ENCODE measurements at regions not wholly inside any gene's neighbourhood (a gene's known extent, or its start where the extent isn't known, plus 50 kb on each side); places are given as distances from the start of the nearest gene placed in this dataset.

DNA sequence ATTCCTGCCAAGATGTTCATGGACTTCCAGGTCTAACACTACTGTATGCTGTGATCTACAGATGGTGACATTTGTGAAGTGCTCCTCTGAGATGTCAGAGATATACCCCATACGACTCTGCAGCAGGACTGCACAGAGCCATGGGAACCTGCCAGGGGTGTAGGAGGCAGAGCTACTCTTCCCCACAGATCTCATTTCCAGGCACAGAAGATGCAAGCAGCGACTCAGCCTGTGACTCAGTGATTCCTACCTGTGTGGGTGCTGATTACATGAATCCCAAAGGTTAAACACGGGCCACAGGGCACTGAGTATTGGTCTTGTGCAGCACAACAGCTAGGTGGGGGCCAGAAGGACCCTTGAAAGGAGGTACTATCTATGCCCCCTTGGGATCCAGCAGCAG lies 137.0 kb upstream of the SOX9 start:
- TF ChIP-seq EZH2 (IDR thresholded peaks at IDR 0.05; ENCODE audit: low read length): no peak
- TF ChIP-seq, protein P1, sequence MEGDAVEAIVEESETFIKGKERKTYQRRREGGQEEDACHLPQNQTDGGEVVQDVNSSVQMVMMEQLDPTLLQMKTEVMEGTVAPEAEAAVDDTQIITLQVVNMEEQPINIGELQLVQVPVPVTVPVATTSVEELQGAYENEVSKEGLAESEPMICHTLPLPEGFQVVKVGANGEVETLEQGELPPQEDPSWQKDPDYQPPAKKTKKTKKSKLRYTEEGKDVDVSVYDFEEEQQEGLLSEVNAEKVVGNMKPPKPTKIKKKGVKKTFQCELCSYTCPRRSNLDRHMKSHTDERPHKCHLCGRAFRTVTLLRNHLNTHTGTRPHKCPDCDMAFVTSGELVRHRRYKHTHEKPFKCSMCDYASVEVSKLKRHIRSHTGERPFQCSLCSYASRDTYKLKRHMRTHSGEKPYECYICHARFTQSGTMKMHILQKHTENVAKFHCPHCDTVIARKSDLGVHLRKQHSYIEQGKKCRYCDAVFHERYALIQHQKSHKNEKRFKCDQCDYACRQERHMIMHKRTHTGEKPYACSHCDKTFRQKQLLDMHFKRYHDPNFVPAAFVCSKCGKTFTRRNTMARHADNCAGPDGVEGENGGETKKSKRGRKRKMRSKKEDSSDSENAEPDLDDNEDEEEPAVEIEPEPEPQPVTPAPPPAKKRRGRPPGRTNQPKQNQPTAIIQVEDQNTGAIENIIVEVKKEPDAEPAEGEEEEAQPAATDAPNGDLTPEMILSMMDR (optimal IDR thresholded peaks at IDR 0.05 in 1 of 3, IDR thresholded peaks at IDR 0.05 in 1 of 3, conservative IDR thresholded peaks at IDR 0.05 in 1 of 3; ENCODE audit: extremely low read depth in 1 of 3, insufficient read depth in 2 of 3, low read length in 3 of 3): no peak

Measured in keratinocyte (primary cell).